Activated naive CD8-positive, alpha-beta T cell (primary cell): ENCODE measurements at regions not wholly inside any gene's neighbourhood (a gene's known extent, or its start where the extent isn't known, plus 50 kb on each side); places are given as distances from the start of the nearest gene placed in this dataset.
A peak's percentile ranks its signal among the peaks of the same experiment; 100 is the strongest.

Experiments
- H3K27ac Mint-ChIP-seq: one replicate; pipeline ENCODE4 v1.8.0; 2021; ENCODE audit warnings: mixed read lengths
- H3K27me3 Mint-ChIP-seq: one replicate; pipeline ENCODE4 v1.8.0; 2021; ENCODE audit warnings: mixed read lengths
- H3K36me3 Mint-ChIP-seq: one replicate; pipeline ENCODE4 v1.8.0; 2021; ENCODE audit warnings: mixed read lengths
- H3K4me1 Mint-ChIP-seq: one replicate; pipeline ENCODE4 v1.8.0; 2021; ENCODE audit warnings: low read depth, mixed read lengths
- H3K4me3 Mint-ChIP-seq: one replicate; pipeline ENCODE4 v1.8.0; 2021; ENCODE audit warnings: mild to moderate bottlenecking, mixed read lengths
- H3K9me3 Mint-ChIP-seq: one replicate; pipeline ENCODE4 v1.8.0; 2021; ENCODE audit warnings: low read depth, mixed read lengths

GRCh38 chr9:99366183-99366582 lies 144.1 kb downstream of the SEC61B start:
- H3K4me1 Mint-ChIP-seq, result peaks cover 20% of the 10 kb centered on the region
- no peak overlapping the region for H3K27ac Mint-ChIP-seq
- no peaks in the 10 kb centered on the region for H3K9me3 Mint-ChIP-seq
- peaks cover 26% of the 10 kb centered on the region for H3K27me3 Mint-ChIP-seq
- H3K4me3 Mint-ChIP-seq, result no peak overlapping the region
- no peaks in the 10 kb centered on the region for H3K36me3 Mint-ChIP-seq

DNA sequence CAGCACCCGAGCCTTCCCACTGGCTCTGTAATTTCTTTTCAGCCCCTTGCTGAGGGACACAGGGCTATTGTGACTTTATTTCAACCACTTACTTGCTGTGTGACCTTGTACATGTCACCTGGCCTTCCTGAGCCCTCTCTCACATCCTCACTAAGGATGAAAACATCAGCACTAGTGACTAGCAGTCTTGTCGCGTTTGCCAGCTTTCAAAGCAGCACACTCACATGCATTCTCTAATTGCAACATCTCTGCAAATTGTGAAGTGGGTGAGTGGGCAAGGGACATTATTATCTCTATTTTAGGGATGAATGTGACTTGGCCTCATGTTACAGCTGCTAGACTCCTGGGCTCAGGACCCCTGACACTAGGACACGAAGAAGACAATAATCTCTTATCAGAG lies 144.5 kb downstream of the SEC61B start:
- Mint-ChIP-seq H3K27me3 (peaks cover 23% of the 10 kb centered on the region), H3K27ac (no peak overlapping the region), H3K9me3 (no peaks in the 10 kb centered on the region), H3K4me1 (peaks cover 20% of the 10 kb centered on the region), H3K36me3 (no peaks in the 10 kb centered on the region), H3K4me3 (no peak overlapping the region)

DNA sequence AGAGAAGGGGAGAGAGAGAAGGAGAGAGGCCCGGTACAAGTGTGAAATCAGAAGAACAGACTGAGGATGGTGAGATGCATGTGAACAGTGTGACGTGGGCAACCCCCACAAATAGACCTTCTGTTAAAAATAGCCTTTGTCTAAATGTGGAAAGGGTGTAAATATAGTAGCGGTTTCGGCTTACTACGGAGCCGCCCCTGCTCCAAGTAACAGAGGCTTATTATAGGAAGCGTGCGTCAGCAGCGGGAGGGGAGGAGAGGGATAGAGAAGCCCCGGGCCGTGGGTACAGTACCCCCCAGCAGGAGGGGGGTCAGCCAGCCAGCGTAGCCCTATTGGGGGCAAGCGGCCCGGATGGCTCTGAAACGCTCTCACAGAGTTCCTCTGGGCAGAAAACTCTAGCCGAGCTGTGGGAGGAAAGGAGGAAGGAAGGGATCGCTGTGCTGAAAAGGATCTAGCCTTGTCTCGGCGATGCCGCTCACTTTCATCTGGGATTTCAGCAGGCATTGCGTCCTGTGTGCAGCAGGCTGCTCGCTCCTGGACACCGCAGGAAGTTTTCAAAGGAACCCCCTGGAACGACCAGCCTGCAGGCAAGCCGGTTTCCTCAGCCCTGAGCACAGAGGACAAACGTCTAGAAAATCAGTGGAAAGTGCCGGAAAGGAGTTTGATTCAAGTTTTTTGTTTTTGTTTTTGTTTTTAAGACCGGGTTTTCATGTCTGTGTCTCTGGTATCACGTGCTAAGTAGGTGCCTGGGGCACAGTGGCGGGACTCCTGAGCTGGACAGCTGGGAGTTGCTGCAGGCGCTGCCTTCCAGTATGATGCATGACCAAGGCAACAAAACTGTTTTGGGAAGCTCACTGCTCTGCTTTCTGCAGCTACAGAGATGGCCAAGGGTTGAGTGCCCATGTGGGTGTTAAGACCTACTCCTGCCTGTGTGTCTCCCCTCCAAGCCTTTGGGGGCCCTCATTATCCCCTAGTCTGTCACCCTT lies 146.6 kb downstream of the SEC61B start:
- Mint-ChIP-seq H3K27ac (no peak overlapping the region), H3K4me3 (peak overlapping the region; percentile 34), H3K27me3 (peaks cover 20% of the 10 kb centered on the region), H3K4me1 (peaks cover 20% of the 10 kb centered on the region), H3K36me3 (no peaks in the 10 kb centered on the region), H3K9me3 (no peaks in the 10 kb centered on the region)

GRCh38 chr9:99369327-99369722 lies 147.2 kb downstream of the SEC61B start:
- no peak overlapping the region for H3K4me3 Mint-ChIP-seq
- peaks cover 17% of the 10 kb centered on the region for H3K27me3 Mint-ChIP-seq
- no peaks in the 10 kb centered on the region for H3K36me3 Mint-ChIP-seq
- peaks cover 20% of the 10 kb centered on the region for H3K4me1 Mint-ChIP-seq
- H3K27ac Mint-ChIP-seq, result no peak overlapping the region
- H3K9me3 Mint-ChIP-seq, result no peaks in the 10 kb centered on the region

GRCh38 chr9:99370376-99370775 lies 148.3 kb downstream of the SEC61B start:
- no peak overlapping the region for H3K4me3 Mint-ChIP-seq
- peaks cover 17% of the 10 kb centered on the region for H3K27me3 Mint-ChIP-seq
- H3K36me3 Mint-ChIP-seq, result no peaks in the 10 kb centered on the region
- peaks cover 20% of the 10 kb centered on the region for H3K4me1 Mint-ChIP-seq
- H3K9me3 Mint-ChIP-seq, result no peaks in the 10 kb centered on the region
- no peak overlapping the region for H3K27ac Mint-ChIP-seq

DNA sequence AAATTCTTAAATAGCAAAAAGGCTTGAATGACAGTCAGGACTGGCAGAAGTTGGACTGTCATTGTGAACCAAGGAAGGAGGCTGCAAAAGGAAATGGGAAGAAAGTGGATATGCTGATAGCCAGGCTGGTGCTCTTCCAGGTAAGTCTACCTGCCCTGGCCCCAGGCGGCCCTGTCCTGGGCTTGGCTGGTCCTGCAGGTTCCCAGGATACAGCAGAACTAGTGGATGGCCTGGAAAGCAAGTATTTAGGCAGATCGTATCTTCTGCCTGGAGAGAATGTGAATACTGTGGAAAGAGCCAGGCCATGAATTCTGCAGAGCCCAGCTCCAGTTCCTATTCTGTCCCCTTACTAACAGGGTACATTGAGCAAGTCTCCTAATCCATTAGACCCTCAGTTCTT lies 149.3 kb downstream of the SEC61B start:
- no peak overlapping the region for H3K4me3 Mint-ChIP-seq

DNA sequence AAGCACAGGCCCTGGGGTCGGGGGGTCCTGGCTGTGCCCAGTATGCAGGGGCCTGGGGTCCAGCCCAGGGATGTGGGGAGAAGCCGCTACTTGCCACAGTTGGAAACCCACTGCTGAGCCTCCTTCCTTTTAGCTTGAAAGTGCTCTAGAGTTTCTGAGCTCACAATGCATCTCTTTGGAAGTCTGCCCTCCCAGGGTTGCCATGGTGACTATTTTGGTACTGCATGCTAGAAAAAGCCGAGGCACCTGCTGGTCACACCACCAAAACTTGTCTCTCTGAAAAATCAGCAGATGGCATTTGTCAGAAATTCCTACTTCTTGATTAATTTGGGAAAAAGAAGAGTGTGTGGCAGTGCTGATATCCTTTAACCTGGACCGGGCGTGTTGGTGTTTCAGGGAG lies 151.8 kb downstream of the SEC61B start:
- Mint-ChIP-seq H3K27ac (no peak overlapping the region), H3K4me1 (peaks cover 7% of the 10 kb centered on the region), H3K4me3 (no peak overlapping the region), H3K27me3 (peaks cover 13% of the 10 kb centered on the region), H3K9me3 (no peaks in the 10 kb centered on the region), H3K36me3 (no peaks in the 10 kb centered on the region)

More for the DNA sequence above, 149.3 kb downstream of the SEC61B start:
- peaks cover 20% of the 10 kb centered on the region for H3K4me1 Mint-ChIP-seq
- no peaks in the 10 kb centered on the region for H3K36me3 Mint-ChIP-seq
- no peaks in the 10 kb centered on the region for H3K9me3 Mint-ChIP-seq
- peaks cover 17% of the 10 kb centered on the region for H3K27me3 Mint-ChIP-seq
- no peak overlapping the region for H3K27ac Mint-ChIP-seq

DNA sequence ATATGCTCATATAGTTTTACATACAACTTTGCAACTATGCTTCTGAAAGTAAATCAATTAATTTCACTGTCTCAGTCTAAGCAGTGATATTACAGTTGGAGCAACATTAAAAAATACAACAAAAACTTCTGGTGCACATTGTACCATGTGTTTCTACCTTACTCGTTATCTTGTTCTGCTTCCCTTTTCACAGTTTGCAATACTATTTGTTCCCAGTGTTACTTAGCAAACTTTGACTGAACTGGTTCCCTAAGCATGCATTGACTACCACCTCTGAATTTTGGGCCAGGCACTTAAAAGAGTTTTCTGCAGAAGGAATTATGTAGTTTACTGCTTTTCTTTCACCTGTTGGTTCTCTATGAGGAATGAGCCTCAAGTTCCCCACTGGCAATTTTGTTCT lies 152.7 kb downstream of the SEC61B start:
- no peaks in the 10 kb centered on the region for H3K4me1 Mint-ChIP-seq
- H3K27me3 Mint-ChIP-seq, result peaks cover 7% of the 10 kb centered on the region
- H3K9me3 Mint-ChIP-seq, result no peaks in the 10 kb centered on the region
- no peaks in the 10 kb centered on the region for H3K36me3 Mint-ChIP-seq
- H3K4me3 Mint-ChIP-seq, result no peak overlapping the region
- H3K27ac Mint-ChIP-seq, result no peak overlapping the region

DNA sequence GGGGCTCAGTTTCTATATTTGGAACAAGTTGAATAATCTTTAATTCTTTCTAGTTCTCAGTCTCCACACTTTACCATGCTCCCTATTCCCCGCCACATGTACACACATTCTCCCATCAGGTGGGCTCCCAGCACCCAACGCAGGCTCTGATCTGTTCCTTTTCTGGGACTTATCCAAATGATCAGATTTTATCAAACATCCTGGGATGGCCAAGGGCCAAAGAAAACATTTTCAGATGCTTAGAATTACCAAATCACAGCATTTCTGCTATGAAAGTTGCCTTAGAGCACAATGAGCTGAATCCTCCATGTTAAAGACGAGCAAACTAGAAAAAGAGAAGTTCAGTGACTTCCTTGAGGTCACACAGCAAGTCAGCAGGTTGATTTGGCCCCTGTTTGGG lies 153.4 kb downstream of the SEC61B start:
- H3K27me3 Mint-ChIP-seq, result peaks cover 6% of the 10 kb centered on the region
- H3K4me3 Mint-ChIP-seq, result no peak overlapping the region
- no peaks in the 10 kb centered on the region for H3K36me3 Mint-ChIP-seq
- H3K27ac Mint-ChIP-seq, result no peak overlapping the region
- H3K4me1 Mint-ChIP-seq, result no peaks in the 10 kb centered on the region
- no peaks in the 10 kb centered on the region for H3K9me3 Mint-ChIP-seq

DNA sequence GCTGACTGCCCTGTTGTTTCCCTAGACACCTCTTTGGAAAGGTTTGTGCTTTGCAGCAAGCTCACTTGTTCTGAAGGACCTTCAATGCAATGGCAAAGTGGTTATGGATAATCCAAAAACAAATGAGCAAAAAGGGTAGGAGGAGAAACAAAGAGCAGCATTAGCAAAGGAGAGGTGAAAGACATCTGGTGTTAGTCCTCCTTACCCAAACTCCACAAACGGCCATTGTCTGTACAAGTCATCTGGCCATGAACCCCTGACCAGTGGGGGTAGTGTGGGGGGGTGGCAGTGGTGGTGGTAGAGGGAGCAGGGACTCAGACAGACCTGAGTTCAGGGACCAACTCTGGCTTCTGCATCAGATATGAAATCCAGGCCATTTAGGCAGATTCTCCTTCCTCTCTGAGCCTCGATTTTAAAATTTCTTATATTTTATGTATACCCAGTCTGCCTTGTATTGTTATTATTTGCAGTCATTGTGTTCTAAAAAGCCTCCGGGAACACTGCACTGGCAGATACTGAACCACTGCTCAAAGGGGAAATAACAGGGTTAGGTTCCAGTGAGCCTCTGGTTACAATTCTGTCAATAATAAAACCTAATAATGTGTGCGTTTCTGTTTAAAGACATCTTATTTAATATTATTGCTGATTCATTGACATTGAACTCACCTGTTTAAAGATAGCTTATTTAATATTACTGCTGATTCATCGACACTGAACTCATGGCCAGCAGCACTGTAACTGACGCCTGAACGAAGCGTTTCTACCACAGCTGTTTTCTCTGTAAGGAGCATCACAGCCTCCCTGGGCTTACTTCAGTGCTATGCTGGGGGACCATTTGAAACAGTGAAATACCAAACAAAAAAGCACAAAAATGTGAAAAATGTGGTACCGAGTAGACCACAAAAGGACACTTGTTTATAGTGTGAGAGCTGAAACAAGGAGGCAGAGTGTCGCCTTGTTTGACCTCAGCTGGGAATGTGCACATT lies 156.0 kb downstream of the SEC61B start:
- Mint-ChIP-seq H3K27me3 (peaks cover 6% of the 10 kb centered on the region), H3K36me3 (no peaks in the 10 kb centered on the region), H3K27ac (no peak overlapping the region), H3K4me3 (no peak overlapping the region), H3K4me1 (no peaks in the 10 kb centered on the region), H3K9me3 (no peaks in the 10 kb centered on the region)

- no peaks in the 10 kb centered on the region for H3K9me3 Mint-ChIP-seq
- H3K4me1 Mint-ChIP-seq, result no peaks in the 10 kb centered on the region
- H3K27me3 Mint-ChIP-seq, result peaks cover 6% of the 10 kb centered on the region
- H3K4me3 Mint-ChIP-seq, result no peak overlapping the region
- H3K36me3 Mint-ChIP-seq, result no peaks in the 10 kb centered on the region
- H3K27ac Mint-ChIP-seq, result no peak overlapping the region
Measured at GRCh38 chr9:99383536-99383935, 161.5 kb downstream of the SEC61B start.

DNA sequence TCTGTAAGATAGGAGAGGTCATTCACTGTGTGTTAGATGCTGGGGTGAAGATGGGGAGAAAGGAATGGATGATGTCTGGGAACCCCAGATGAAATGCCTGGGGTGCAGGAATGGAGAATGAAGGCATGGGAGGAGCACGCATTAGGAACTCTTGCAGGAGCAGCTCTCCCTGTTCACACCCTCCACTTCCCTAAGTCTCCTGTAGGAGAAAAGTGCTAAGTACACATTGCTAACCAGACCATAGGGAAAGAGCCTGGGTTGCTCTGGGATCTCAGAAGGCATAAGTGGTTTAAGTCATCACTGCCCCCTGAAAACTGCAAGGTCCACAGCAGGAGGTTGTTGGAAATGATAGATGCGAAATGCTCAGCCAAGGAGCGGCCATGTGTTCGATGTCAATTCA lies 163.1 kb downstream of the SEC61B start:
- H3K36me3 Mint-ChIP-seq, result no peaks in the 10 kb centered on the region
- H3K27me3 Mint-ChIP-seq, result peaks cover 2% of the 10 kb centered on the region
- H3K4me1 Mint-ChIP-seq, result no peaks in the 10 kb centered on the region
- H3K4me3 Mint-ChIP-seq, result no peak overlapping the region
- no peak overlapping the region for H3K27ac Mint-ChIP-seq
- no peaks in the 10 kb centered on the region for H3K9me3 Mint-ChIP-seq

DNA sequence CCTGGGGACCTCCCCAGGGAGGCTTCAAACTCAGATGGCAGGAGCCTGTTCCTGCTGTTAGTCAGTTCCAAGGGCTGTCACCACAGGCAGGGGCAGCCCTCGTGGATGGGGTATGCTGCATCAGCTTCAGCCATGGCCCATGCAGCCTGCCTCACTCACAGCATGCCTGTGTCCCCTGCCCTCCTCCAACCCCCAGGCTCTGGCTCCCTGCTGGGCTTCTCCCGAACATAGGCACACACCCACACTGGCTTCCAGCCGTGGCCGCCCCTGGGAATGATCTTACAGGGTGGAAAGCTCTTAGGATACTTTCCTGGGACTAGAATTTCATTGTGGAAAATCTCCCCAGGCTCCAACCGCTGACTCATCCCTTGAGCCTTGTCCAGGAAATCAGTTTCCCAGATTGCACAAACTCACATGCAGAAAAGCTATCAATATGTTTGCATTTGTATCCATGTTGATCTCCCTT lies 163.8 kb downstream of the SEC61B start:
- Mint-ChIP-seq H3K27ac (no peak overlapping the region), H3K4me3 (no peak overlapping the region), H3K27me3 (peaks cover 2% of the 10 kb centered on the region), H3K36me3 (no peaks in the 10 kb centered on the region), H3K9me3 (no peaks in the 10 kb centered on the region), H3K4me1 (no peaks in the 10 kb centered on the region)

GRCh38 chr9:99387431-99387830 lies 165.3 kb downstream of the SEC61B start:
- no peak overlapping the region for H3K27ac Mint-ChIP-seq
- H3K4me1 Mint-ChIP-seq, result no peaks in the 10 kb centered on the region
- H3K4me3 Mint-ChIP-seq, result no peak overlapping the region
- no peaks in the 10 kb centered on the region for H3K9me3 Mint-ChIP-seq
- H3K36me3 Mint-ChIP-seq, result no peaks in the 10 kb centered on the region
- H3K27me3 Mint-ChIP-seq, result peaks cover 2% of the 10 kb centered on the region
